Mesenchymal stem cell (in vitro differentiated cells and primary cell): ENCODE measurements at regions not wholly inside any gene's neighbourhood (a gene's known extent, or its start where the extent isn't known, plus 50 kb on each side); places are given as distances from the start of the nearest gene placed in this dataset.

Experiments used
- DNase-seq: peaks from one replicate; pipeline ENCODE4 v3.0.0-alpha.2; 2013
- H2AFZ ChIP-seq: one replicate; pipeline ENCODE4 v1.6.1; 2013; ENCODE audit warnings: low read depth, mild to moderate bottlenecking, control low read depth, inconsistent platforms, low read length, moderate library complexity
- H2AK5ac ChIP-seq: 2 replicates; pipeline ENCODE4 v1.6.1; 2013; ENCODE audit warnings: low read length, moderate library complexity, mild to moderate bottlenecking, inconsistent platforms; ENCODE audit not compliant: severe bottlenecking
- H2BK120ac ChIP-seq: one replicate; pipeline ENCODE4 v1.6.1; 2013; ENCODE audit warnings: low read depth, mild to moderate bottlenecking, inconsistent platforms, low read length, moderate library complexity
- H2BK12ac ChIP-seq, 2 experiments: one replicate each; pipeline ENCODE4 v1.6.1; 2013; ENCODE audit warnings: inconsistent platforms in 2 of 2, low read length in 2 of 2, mild to moderate bottlenecking in 2 of 2, moderate library complexity in 2 of 2, control low read depth in 1 of 2
- H2BK15ac ChIP-seq: one replicate; pipeline ENCODE4 v1.6.1; 2013; ENCODE audit warnings: mild to moderate bottlenecking, low read depth, inconsistent platforms; ENCODE audit not compliant: poor library complexity, severe bottlenecking
- H2BK5ac ChIP-seq: 2 replicates; pipeline ENCODE4 v1.6.1; 2013; ENCODE audit warnings: low read depth, mild to moderate bottlenecking, low read length, control low read depth, inconsistent platforms; ENCODE audit not compliant: poor library complexity, severe bottlenecking
- H3K14ac ChIP-seq, 2 experiments: one replicate each; pipeline ENCODE4 v1.6.1; 2013; ENCODE audit warnings: inconsistent platforms in 2 of 2, low read length in 2 of 2, control low read depth in 1 of 2, mild to moderate bottlenecking in 1 of 2, moderate library complexity in 1 of 2
- H3K18ac ChIP-seq, 2 experiments: one replicate each; pipeline ENCODE4 v1.6.1; 2013; ENCODE audit warnings: inconsistent platforms in 2 of 2, low read length in 2 of 2, control low read depth in 1 of 2, low read depth in 1 of 2, mild to moderate bottlenecking in 1 of 2
- H3K23ac ChIP-seq, 2 experiments: one replicate each; pipeline ENCODE4 v1.6.1; 2013; ENCODE audit warnings: inconsistent platforms in 2 of 2, low read length in 2 of 2, mild to moderate bottlenecking in 2 of 2, moderate library complexity in 2 of 2, control low read depth in 1 of 2
- H3K27ac ChIP-seq: 2 replicates; pipeline ENCODE4 v1.5.1; 2013; ENCODE audit warnings: mild to moderate bottlenecking, moderate library complexity, low read length, control low read depth, inconsistent platforms; ENCODE audit not compliant: poor library complexity, severe bottlenecking
- H3K27me3 ChIP-seq, 2 experiments: 2 replicates each; pipeline versions ENCODE4 v1.6.1 to v1.7.0; 2013; ENCODE audit warnings: low read length in 2 of 2, mild to moderate bottlenecking in 2 of 2, moderate library complexity in 2 of 2, control low read depth in 1 of 2, inconsistent platforms in 1 of 2; ENCODE audit not compliant: control insufficient read depth in 1 of 2, insufficient read depth in 1 of 2
- H3K36me3 ChIP-seq, 2 experiments: 2 replicates each; pipeline versions ENCODE4 v1.6.1 to v1.7.0; 2013; ENCODE audit warnings: low read length in 2 of 2, control low read depth in 1 of 2, inconsistent platforms in 1 of 2, low read depth in 1 of 2, mild to moderate bottlenecking in 1 of 2; ENCODE audit not compliant: insufficient read depth in 2 of 2, control insufficient read depth in 1 of 2
- H3K4ac ChIP-seq, 2 experiments: one replicate each; pipeline ENCODE4 v1.6.1; 2013; ENCODE audit warnings: inconsistent platforms in 2 of 2, low read length in 2 of 2, mild to moderate bottlenecking in 2 of 2, moderate library complexity in 2 of 2, control low read depth in 1 of 2, low read depth in 1 of 2
- H3K4me1 ChIP-seq: 2 replicates; pipeline ENCODE4 v1.6.1; 2013; ENCODE audit warnings: low read depth, low read length, control low read depth; ENCODE audit not compliant: control insufficient read depth, insufficient read depth
- H3K4me2 ChIP-seq: 2 replicates; pipeline ENCODE4 v1.6.1; 2013; ENCODE audit warnings: low read length, mild to moderate bottlenecking, inconsistent platforms; ENCODE audit not compliant: poor library complexity, severe bottlenecking
- H3K4me3 ChIP-seq, 2 experiments: 2 replicates each; pipeline versions ENCODE4 v1.5.1 to v1.7.0; 2013; ENCODE audit warnings: low read length in 2 of 2, mild to moderate bottlenecking in 2 of 2, control low read depth in 1 of 2, low read depth in 1 of 2; ENCODE audit not compliant: insufficient read depth in 1 of 2
- H3K79me1 ChIP-seq: replicated peaks from 2 replicates; pipeline ENCODE4 v1.6.1; 2013; ENCODE audit warnings: mild to moderate bottlenecking, control low read depth, low read length, inconsistent platforms; ENCODE audit not compliant: poor library complexity, severe bottlenecking
- H3K9ac ChIP-seq: 2 replicates; pipeline ENCODE4 v1.7.0; 2013; ENCODE audit warnings: mild to moderate bottlenecking, low read length, moderate library complexity
- H3K9me3 ChIP-seq: 2 replicates; pipeline ENCODE4 v1.7.0; 2013; ENCODE audit warnings: mild to moderate bottlenecking, low read length; ENCODE audit not compliant: control insufficient read depth
- H4K8ac ChIP-seq: one replicate; pipeline ENCODE4 v1.6.1; 2013; ENCODE audit warnings: inconsistent platforms, mild to moderate bottlenecking, low read length, moderate library complexity
- H4K91ac ChIP-seq: one replicate; pipeline ENCODE4 v1.6.1; 2013; ENCODE audit warnings: mild to moderate bottlenecking, low read length, inconsistent platforms
- WGBS: methylation state at CpG from one replicate; pipeline ENCODE4 v1.1.7; 2013; ENCODE audit warnings: mixed read lengths; 5-methylcytosine and 5-hydroxymethylcytosine counted together

DNA sequence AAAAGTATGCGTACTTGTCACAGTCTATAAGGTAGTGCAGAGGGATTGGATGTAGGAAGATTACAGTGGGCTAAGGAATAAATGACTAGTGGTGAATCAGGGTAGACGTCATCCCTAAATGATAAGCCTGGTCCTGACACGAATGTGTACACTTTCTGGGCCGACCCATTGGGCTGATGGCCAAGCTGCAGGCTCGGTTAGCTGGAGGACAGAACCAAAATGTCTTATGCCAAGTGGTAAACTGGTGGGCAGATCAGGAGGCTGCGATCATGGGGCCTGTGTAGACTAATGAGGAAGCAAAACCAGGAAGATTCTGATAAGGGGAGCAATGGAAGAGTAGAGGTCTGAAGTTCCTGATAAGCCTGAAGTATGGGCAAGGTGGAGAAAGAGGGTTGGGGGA lies 272.8 kb upstream of the GATB start:
- H4K8ac ChIP-seq: no peak overlapping the region
- H3K4me2 ChIP-seq: no peak overlapping the region
- DNase-seq: no peak
- no peak overlapping the region for H3K18ac ChIP-seq
- H3K4ac ChIP-seq: no peak overlapping the region
- H3K79me1 ChIP-seq: no peaks in the 10 kb centered on the region
- H2AK5ac ChIP-seq: no peak overlapping the region
- H3K36me3 ChIP-seq: no peaks in the 10 kb centered on the region
- H2BK12ac ChIP-seq: no peak overlapping the region
- H2AFZ ChIP-seq: no peak overlapping the region
- H3K4me1 ChIP-seq: no peaks in the 10 kb centered on the region
- 93% methylated on average over 6 of the region's 6 CpGs for WGBS
- H3K9me3 ChIP-seq: no peaks in the 10 kb centered on the region
- peaks cover 0 to 3% of the 10 kb centered on the region in 2 experiments for H3K27me3 ChIP-seq
- H3K9ac ChIP-seq: no peak overlapping the region
- H3K23ac ChIP-seq: no peak overlapping the region
- no peak overlapping the region for H3K27ac ChIP-seq
- peak overlapping the region; percentile 47 for H4K91ac ChIP-seq
- no peak overlapping the region for H3K14ac ChIP-seq
- H3K4me3 ChIP-seq: no peak overlapping the region
- H2BK5ac ChIP-seq: no peak overlapping the region
- no peak overlapping the region for H2BK120ac ChIP-seq
- no peak overlapping the region for H2BK15ac ChIP-seq

DNA sequence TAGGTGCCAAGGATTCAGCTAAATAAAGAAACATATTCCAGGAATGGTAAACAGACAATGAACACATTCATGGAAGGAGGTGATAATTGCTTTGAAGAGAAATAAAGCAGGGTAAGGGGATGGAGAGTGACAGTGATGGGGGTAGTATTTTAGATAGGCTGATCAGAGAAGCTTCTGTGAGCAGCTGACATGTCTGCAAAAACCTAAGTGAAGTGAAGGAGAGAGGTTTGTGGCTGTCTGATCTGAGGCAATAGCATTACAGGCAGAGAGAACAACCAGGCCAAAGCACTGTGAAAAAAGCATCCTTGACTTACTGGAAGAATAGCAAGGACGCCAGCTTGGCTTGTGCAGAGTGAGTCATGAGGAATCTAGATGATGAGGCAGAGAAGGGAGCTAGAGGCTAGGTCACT lies 271.9 kb upstream of the GATB start:
- Histone ChIP-seq H3K36me3 (no peaks in the 10 kb centered on the region), H3K27me3 (peaks cover 0 to 9% of the 10 kb centered on the region in 2 experiments), H2AFZ (no peak overlapping the region), H3K79me1 (no peaks in the 10 kb centered on the region), H3K4me3 (no peak overlapping the region), H3K27ac (no peak overlapping the region), H2AK5ac (no peak overlapping the region), H3K9me3 (no peaks in the 10 kb centered on the region), H2BK120ac (no peak overlapping the region), H4K91ac (no peak overlapping the region), H2BK12ac (no peak overlapping the region), H3K23ac (no peak overlapping the region), H3K4ac (no peak overlapping the region), H3K9ac (peak overlapping the region; percentile 70), H3K4me2 (no peak overlapping the region), H4K8ac (no peak overlapping the region), H2BK5ac (no peak overlapping the region), H3K18ac (no peak overlapping the region), H3K4me1 (no peaks in the 10 kb centered on the region), H2BK15ac (no peak overlapping the region), H3K14ac (no peak overlapping the region)
- DNase-seq: peak; percentile 89
- 26% methylated on average over 1 of the region's 1 CpG for WGBS

DNA sequence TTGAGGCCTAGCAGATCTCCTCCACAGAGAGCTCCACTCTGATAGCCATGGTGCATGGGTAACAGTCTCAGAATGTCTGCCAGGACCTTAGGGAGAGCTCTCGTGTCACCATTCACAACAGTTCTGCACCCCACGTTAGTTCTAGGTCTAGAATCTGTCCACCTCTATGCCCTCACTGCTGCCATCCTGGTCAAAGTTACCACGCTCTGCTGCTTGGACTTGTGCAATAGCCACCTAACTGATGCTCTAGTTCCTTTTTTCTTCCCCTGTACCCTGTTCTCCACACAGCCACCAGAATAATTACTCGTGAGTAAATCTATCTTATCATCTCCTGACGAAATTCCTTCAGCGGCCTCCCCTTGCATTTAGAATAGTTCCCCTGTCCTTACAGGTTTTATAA lies 268.8 kb upstream of the GATB start:
- Histone ChIP-seq H3K14ac (no peak overlapping the region), H3K4me3 (no peak overlapping the region), H4K8ac (no peak overlapping the region), H3K9me3 (no peaks in the 10 kb centered on the region), H2AK5ac (no peak overlapping the region), H3K18ac (no peak overlapping the region), H3K27ac (no peak overlapping the region), H3K9ac (no peak overlapping the region), H3K36me3 (no peaks in the 10 kb centered on the region), H2AFZ (no peak overlapping the region), H3K4me2 (no peak overlapping the region), H3K27me3 (peaks cover 0 to 16% of the 10 kb centered on the region in 2 experiments), H2BK12ac (no peak overlapping the region), H3K79me1 (no peaks in the 10 kb centered on the region), H3K4me1 (no peaks in the 10 kb centered on the region), H2BK120ac (no peak overlapping the region), H4K91ac (no peak overlapping the region), H3K23ac (no peak overlapping the region), H3K4ac (no peak overlapping the region), H2BK5ac (no peak overlapping the region), H2BK15ac (no peak overlapping the region)
- 80% methylated on average over 6 of the region's 6 CpGs for WGBS
- DNase-seq: no peak

DNA sequence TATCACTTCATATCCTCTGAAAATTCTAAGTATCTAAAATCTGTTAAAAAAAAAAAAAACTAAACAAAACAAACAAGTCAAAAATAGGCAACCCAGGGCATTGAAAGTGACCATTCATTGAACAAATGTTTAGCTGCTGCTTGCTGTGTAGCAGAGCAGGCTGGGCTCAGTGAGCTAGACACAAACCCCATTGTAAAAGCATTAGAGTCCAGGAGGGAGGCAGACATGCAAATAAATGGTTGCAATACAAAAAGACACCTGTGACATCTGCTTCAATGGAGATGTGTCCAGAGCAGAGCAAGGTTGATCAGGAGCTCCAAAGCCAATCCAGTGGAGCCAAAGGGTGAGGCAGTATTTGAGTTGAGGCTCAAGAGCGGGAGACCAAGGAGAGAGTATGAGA lies 267.3 kb upstream of the GATB start:
- Histone ChIP-seq H3K36me3 (no peaks in the 10 kb centered on the region), H3K79me1 (no peaks in the 10 kb centered on the region), H3K4me1 (no peaks in the 10 kb centered on the region), H3K27me3 (peaks cover 0 to 16% of the 10 kb centered on the region in 2 experiments), H3K4me3 (no peak overlapping the region), H3K23ac (no peak overlapping the region), H2BK5ac (no peak overlapping the region), H3K27ac (no peak overlapping the region), H3K4ac (no peak overlapping the region), H2BK120ac (no peak overlapping the region), H2AK5ac (no peak overlapping the region), H2AFZ (no peak overlapping the region), H4K91ac (no peak overlapping the region), H2BK12ac (no peak overlapping the region), H3K9ac (no peak overlapping the region), H2BK15ac (no peak overlapping the region), H3K18ac (no peak overlapping the region), H3K9me3 (no peaks in the 10 kb centered on the region), H3K14ac (no peak overlapping the region), H3K4me2 (no peak overlapping the region), H4K8ac (no peak overlapping the region)
- WGBS: 97% methylated on average over 1 of the region's 1 CpG
- no peak for DNase-seq
